NCI-H82 treated with DMSO at 0.1 percent for 48 hours (cell line): ENCODE measurements at regions not wholly inside any gene's neighbourhood (a gene's known extent, or its start where the extent isn't known, plus 50 kb on each side); places are given as distances from the start of the nearest gene placed in this dataset.

Experiments used
- DNase-seq: peaks from one replicate; lab custom pipeline; 2025; ENCODE audit not compliant: unreplicated experiment; lab: John Stamatoyannopoulos, UW

DNA sequence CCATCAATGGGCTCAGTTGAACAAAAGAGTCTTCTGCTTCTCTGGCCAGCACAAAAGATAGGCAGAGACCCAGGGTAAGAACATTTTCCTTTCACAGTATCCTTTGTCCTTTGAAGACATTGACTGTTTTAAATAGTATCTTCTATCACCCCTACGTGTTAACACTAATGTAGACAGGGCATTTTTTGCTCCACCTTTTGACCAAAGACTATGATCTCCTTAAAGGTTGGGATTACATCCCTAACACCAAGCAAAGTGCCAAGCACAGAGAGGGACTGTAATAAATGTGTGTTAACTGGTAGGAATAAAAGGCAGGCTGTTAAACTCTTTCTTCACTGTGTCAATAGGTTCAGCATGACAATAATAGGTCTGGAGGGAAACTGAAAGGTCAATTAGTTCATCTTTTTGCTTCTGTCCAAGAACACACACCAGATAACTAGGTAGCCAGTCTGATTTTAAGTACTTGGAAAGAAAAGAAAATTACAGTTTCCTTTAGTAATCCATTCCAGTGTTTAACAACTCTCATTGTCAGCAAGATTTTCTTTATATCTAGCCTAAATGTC lies 63.6 kb upstream of the NOX3 start:
- DNase-seq, result no peak

DNA sequence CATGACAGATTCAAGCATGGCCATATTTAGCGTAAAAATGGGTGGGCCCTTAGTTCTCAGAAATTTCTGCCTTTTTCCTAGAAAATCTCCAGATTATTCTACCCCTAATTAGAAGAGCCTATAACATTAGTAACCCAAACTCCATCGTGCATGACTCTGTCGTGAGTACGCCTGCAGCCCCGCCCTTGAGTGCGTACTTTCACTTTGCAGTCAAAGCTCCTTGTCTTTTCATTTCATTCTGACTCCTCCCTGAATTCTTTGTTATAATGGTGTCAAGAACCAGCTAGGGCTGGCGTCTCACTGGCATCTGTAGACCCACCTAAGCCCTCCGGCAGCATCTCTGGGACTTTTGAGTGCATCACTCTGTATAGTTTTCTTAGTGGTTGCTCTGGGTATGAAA lies 61.7 kb upstream of the NOX3 start:
- DNase-seq, result no peak

DNA sequence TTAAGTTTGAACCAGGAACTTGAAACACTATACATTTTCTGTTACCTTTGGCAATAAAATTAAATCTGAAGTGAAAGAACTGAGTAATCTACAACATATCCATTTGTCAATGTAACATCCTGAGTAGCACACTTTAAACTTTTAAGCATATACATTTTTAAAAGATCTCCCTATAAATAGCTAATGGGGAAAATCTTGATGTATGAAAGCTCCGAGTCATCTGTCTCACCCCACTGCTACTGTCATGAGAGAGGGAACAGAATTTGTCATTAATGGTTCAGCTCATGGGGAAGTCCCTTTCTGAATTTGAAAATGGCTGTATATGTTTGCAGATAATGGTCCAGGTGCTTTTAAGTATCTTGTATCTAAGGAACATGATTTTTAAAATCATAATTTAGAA lies 55.2 kb upstream of the NOX3 start:
- no peak for DNase-seq

DNA sequence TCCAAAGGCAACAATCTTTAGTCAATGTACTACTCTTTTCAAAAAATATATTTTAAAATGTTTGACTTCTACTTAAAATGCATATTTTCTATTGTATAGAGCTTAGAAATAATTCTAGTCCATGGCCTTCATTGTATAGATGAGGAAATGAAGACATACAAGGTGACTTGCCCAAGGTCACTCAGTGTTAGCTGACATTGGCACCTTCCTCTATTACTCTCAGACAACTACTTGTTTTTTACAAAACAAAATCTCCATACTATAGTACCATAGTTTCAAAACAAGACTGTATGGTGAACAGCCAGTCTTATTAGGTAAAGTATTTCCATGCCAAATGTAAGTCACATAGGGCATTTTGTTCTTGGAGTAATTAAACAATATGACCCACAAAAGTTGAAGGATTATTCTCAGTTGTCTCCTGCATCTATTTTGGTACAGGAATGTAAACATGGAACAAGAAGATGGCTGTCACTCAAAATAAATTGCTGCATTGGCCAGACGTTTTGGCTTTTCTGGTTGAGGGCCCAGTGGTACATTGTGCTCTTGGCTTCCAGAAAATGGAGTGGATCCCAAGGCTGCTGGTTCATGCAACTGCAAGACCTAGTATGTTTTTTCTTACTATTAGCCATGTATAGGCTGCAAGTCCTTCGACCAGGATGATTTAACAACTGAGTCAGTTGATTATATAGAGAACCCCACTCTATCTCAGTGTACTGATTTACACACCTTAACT lies 54.3 kb upstream of the NOX3 start:
- DNase-seq, result no peak

DNA sequence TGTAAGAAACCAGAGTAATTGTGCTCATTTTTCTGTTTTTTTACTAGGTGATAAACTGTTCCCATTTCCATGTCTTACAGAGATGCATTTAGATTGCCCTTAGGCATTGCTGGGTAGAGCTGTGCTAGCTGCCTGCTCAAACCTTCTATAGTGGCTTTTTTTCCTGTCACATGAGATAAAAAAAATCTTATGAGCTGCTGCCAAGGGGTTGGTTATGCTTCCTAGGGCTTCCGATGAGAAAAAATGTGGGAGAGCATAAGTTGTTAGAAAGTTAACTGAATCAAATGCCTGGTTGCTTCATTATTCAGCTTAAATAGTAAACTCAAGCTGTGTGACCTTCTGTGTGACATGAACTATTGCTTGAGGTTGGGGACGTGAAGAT lies 50.0 kb upstream of the NOX3 start:
- DNase-seq, result no peak
